GM19455 (cell line): ENCODE measurements at regions not wholly inside any gene's neighbourhood (a gene's known extent, or its start where the extent isn't known, plus 50 kb on each side); places are given as distances from the start of the nearest gene placed in this dataset.
"Not testable (repeated sequence)": the region's sequence is repeated elsewhere in the genome, so short reads cannot be mapped to it uniquely, and the experiment has no call there.

Experiments
- ATAC-seq: cut with Tn5 transposase; IDR thresholded peaks from one replicate; pipeline ENCODE4 v1.9.1; 2021; ENCODE audit not compliant: unreplicated experiment

DNA sequence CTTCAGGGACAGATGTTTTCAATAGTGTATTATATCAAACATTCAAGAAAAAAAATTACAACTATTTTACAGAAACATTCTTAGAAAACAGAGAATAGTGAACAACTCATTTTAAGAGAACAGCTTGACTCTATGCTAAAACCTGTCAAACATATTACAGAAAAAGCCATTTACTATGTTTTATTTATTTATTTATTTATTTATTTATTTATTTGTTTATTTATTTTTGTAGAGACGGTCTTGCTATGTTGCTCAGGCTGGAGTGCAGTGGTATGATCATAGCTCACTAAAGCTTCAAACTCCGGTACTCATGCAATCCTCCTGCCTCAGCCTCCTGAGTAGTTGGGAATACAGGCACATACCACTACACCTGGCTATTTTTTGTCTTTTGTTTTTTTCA, 317.9 kb upstream of the HTR1E start:
- ATAC-seq: no peak

DNA sequence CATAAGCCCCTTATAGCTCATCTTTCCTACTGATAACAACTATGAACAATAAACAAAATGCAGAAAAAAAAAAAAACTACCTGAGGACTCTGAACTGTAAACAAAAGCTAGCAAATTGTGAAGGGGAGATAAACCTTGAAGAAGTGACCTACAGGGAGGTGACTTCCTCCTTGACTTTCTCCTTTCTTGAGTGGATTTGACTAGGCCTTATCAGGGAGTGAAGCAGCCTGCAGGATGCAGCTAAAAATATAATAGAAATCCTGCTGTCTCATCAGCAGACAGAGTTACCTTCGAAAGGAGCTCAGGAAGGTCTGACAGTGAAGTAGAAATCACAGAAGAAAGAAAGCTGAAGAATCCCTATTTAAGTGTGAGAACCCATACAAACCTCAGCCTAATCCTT, 322.0 kb upstream of the HTR1E start:
- ATAC-seq: no peak

DNA sequence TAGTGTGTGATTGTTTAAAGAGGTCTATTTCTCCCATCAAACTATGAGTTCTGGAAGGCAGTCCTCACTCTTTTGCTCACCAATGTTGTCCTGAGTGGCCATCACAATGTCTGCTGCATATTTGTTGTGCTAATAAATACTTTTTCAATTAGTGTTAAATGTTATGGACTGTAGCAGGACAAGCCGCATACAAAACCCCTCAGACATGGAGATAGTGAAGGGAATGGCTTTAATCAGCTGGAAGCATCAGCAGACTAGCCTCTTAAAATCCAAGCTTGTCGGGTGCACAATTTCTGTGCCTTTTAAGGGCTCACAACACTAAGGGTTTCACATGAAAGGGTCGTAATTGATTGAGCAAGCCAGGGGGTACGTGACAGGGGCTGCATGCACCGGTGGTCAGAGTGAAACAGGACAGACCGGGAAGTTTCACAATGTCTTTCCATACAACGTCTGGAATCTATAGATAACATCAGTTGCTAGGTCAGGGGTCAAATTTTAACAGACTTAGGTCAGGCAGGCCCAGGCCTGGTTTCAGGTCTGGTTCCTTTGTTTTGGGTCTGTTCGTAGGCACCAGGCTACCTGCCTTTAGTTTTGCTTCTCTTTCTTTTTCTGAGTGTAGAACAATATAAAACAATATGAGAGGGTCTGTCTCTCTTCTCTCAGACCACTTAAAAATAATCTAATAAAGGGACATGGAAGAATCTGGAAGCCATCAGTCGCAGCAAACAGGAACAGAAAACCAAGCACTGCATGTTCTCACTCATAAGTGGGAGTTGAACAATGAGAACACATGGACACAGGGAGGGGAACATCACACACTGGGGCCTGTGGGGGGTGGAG, 327.6 kb upstream of the HTR1E start:
- no peak for ATAC-seq

DNA sequence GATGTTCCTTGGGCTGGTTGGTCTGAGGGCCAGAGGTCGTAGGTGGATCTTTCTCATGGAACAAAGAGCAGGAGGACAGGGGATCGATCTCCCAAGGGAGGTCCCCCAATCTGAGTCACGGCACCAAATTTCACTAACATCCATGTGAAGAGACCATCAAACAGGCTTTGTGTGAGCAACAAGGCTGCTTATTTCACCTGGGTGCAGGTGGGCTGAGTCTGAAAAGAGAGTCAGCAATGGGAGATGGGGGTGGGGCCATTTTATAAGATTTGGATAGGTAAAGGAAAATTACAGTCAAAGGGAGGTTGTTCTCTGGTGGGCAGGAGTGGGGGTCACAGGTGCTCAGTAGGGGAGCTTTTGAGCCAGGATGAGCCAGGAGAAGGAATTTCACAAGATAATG, 334.0 kb upstream of the HTR1E start:
- not testable (repeated sequence) for ATAC-seq

DNA sequence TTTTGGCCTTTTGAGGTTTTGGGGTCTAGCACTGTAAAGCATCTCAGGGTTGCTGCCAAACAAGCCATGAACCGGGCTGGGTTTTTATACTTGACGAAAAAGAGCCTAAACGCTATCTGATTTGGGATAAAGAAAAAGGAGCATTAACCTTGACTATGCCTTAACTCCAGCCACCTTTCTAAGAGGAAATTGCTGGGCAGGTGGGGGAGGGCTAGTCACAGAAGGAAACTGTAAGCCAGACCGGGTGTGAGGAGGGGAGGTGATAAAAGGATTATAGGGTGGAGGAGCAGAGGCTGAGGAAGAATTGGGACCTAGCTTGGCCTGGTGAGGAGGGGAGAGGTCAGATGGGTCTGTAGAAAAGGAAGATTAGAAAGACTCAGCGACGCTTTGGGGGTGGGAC, 335.2 kb upstream of the HTR1E start:
- not testable (repeated sequence) for ATAC-seq

DNA sequence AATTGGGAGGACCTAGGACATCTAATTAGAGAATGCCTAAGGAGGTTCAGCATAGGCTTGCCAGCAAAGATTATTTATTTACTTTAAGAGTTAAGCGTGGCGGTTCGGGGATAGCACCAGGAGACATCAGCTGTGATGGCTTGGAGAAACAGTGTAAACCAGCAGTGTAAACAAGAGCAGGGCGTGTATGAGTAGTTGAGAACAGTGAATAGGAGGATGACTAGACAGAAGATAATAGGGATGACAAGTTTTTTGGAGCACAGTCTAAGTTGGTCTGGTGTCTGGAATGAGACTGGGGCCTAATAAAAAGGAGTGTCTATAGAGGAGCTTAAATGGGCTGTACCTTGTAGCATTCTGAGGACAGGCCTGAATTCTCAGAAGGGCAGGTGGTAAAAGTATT, 338.4 kb upstream of the HTR1E start:
- ATAC-seq: not testable (repeated sequence)

DNA sequence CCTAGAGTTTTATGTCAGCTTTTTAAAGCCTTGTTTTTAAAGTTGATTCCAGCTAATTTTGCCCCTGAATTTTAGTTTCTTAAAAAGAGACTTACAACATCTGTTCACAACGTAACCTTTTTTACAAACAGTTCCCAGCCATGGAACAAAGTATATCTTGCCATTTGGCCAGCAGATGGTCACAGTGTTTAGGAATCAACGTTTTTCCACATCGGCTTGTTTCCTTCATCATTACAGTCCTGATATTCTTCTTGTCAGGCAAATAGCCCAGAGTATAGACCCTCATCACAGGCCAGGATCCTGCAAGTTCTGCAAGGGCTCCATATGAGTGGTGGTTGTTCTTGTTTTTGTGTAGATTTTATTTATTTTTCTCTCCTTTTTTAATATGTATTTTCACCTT, 341.7 kb upstream of the HTR1E start:
- no peak for ATAC-seq

DNA sequence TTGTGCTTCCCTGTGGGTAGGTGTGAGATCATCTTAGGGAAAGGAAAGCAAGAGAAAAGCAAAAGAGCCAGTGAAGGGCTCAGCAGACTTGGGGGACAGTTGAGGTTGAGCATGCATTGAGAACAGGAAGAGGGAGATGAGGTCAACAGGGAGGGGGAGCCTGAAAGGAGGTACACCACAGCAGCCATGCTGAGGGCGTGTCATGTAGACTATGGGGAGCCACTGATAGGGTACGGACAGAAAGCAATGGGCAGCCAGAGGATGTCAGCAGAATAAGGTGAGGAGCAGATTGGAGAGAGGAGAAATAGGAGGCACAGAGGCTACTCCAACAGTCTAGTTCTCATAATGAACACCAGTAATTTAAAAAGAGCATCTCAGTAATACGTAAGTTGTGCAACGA, 351.1 kb upstream of the HTR1E start:
- ATAC-seq: no peak

DNA sequence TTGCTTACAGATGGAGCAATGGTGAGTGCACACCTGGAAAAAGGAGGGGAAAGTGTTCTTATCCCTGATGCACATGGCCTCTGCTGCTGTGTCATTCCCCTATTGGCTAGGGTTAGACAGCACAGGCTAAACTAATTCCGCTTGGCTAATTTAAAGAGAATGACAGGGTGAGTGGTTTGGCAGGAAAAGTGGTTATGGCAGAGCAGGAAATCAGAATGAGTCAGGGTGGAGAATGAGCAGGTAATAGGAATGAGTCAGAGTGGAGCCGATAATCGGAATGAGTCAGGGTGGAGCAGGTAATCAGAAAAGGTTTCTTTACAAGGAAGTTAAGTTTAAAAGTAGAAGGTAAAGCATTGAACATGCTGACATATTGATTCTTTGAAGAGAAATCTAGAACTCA, 355.5 kb upstream of the HTR1E start:
- ATAC-seq: no peak

DNA sequence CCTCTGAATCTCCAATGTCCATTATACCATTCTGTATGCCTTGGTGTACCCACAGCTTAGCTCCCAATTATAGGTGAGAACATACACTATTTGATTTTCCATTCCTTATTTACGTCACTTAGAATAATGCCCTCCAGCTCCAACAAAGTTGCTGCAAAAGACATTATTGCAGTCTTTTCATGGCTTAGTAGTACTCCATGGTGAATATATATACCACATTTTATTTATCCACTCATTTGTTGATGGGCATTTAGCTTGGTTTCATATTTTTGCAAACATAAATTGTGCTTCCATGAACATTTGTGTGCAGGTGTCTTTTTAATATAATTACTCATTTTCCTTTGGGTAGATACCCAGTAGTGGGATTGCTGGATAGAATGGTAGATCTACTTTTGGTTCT, 374.1 kb upstream of the HTR1E start:
- no peak for ATAC-seq

DNA sequence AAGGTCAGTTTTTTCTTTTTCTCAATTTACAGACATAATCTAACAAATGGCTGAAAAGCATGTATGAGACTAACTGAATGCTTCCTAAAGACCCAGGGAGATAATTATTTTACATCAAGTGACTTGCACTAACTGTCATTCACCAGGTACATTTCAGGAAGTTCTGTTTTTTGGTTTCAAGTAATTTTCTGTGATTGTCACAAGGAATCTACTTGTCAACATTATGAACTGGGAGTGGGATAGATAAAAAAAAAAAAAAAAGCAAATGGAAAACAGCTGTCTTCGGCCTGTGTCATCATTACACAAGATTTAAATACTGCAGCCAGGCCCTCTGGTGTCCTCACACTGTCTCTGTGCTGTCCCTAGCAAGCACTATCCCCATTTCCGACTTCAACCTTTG, 379.0 kb upstream of the HTR1E start:
- no peak for ATAC-seq

DNA sequence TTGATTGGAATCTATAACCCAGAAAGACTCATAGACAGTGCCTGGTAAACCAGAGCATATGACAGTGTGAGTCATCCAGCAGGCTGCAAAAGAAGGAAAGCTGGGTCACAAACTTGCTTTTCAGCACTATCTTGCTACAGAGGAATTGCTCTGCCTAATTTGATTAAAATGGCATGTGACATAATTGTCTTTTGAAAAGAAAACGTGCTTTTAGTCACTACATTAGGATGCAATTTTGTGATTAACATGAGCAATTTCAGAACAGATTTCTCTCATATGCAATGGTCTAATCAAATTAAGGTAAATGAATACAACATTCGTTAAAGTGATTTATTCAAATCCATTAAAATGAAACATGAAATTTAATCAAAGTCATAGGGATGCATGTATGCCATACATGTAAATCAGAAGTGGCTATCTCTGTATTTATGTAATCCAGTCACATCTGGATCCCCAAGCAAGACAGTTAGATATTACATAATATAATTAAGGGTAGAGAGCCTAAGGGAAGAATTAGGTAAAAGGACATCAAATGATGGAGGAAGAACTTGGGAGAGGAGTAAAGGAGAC, 400.0 kb upstream of the HTR1E start:
- ATAC-seq: no peak

DNA sequence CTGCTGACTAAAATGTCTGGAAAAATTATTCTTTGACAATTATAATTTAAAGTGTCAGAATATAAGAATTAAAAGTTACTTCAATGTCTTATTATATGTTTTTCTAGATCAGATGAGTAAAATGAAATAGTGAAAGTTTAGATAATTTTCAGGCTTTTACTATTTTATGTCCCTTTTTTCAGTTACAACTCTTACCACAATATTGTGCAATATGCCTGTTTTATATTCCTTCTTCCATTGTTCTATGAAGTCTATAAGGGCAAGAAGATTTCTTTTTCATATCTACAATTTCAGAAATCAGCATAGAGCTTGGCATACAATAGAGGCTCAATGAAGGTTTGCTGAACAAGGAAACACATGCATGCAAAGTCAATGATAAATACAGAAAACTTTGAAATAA, 401.2 kb upstream of the HTR1E start:
- no peak for ATAC-seq

DNA sequence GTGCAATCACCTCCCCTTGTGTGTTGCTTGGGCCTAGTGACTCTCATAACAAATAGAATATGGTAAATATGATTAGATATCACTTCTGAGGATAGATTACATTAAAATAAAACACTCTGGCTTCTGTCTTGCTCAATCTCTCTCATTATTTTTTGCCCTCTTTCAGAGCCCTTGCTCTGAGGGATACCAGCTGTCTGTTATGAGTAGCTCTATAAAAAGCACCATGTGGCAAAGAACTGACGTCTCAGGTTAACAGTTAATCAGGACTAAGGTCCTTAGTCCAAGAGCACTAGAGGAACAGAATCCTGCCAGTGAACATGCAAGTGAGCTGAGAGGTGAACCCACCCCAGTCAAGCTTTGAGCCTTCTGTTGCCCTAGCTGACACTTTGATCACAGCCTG, 402.2 kb upstream of the HTR1E start:
- ATAC-seq: no peak

DNA sequence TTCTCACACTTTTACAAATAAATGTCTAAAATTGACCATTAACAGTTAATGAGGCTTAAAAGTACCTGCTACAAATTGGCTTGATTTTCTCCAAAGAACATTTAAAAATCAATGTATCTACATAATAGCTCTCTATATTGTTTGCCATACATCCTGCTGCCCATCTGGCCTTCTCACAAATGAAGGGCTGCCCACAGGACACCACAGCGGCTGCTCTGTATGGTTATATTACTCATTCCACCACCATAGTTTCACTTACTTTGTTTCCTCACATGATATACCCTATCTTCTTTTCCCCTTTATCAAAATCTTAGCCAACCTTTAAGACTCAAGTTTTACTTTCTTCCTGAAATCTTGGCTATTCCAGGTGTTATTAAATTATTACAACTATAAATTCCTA, 407.7 kb upstream of the HTR1E start:
- ATAC-seq: no peak

DNA sequence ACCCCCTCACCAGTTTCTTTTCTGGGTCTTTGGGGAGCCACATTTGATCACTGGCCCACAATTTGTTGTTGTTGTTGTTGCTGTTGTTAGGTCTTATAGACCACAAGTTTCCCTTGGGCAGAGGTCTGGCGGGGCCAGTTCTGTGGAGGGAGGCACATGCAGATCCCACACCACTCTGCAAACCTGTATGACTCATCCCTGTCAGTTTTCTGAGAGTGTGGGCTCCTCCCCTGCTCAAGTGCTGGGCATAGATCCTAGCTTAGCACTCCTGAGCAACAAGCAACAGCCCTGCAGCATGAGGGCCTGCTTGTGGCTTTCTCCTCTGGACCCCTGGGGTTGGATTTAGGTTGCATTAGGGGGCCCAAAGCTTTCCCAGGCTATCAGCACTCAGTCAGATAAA, 411.1 kb upstream of the HTR1E start:
- no peak for ATAC-seq

DNA sequence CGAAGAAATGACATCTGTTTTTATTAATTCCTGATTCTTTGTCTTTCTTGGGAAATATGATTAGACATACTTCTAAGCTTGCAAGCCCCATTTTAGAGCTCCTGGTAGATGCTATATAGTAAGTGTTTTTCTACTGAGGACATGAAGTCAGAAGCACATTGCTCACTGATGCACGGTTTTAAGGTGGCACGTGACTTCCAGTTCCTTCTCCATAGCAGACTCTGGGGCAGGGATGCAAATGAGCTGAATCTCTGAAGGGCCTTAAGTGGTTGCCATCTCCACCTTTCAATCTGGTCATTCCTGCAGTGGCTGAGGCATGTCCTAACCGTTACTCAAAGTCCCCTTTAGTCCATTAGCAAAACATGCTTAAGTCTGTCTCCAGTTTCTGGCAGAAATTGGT, 421.2 kb upstream of the HTR1E start:
- ATAC-seq: no peak

DNA sequence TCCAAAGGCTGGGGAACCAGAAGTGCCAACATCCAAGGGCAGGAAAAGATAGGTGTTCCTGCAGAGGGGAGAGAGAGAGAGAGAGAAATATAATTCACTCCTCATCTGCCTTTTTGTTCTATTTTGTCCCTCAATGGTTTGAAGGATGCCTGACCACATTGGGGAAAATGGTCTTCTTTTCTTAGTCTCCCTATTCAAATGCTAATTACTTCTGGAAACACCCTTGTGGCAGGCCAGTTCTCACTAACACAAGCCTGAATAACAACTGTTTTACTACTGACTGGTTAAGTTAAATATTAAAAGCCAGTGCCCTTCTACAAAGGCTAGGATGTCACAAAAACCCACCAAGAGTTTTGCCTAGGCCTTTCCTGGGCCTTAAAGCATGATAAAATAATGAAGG, 425.4 kb upstream of the HTR1E start:
- ATAC-seq: no peak

DNA sequence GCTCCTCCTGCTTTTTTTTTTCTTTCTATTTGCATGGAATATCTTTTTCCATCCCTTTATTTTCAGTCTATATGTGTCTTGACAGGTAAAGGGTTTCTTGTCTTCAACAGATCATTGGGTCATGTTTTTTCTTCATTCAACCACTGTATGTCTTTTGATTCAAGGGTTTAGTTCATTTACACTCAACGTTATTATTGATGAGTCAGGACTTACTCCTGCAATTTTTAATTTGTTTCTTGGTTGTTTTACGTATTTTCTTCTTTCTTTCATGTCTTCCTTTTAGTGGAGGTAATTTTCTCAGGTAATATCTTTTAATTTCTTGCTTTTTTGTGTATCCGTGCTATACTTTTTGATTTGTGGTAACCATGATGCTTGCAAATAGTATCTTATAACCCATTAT, 429.1 kb upstream of the HTR1E start:
- ATAC-seq: no peak

DNA sequence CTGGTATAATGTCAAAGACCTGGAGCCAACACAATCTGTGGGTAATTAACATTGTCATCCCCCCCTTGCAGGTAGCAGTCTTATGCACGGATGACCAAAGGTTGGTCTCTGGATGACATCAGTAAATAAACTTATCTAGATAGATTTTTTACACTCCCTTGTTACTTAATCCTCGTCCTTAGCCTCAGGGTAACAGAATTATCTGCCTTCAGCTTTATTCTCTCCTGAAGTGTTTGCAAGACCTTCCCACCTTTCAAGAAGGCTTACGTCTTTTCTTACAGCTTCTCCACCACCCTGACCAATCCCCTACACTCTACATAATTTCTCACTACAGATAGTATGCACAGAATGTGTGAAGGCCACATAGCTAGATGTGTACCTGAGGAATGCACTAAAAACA, 434.8 kb upstream of the HTR1E start:
- ATAC-seq: no peak

DNA sequence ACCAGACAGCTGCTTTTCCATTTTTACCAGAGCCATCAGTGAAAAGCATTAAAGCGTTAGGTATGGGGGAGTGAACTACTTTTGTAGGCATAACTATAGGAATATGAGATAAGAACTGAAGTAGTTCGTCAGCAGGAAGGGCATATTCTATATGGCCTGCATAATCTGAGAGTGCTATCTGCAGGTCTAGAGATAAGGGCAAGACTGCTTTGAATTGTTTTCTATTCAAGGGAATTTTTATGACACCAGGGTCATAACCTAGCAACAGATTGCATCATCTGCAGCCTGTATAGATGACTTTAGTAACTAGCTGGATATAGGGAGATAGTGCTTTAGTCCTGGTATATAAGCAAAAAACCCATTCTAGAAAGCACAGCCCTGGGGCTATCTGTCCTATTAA, 437.3 kb upstream of the HTR1E start:
- no peak for ATAC-seq

DNA sequence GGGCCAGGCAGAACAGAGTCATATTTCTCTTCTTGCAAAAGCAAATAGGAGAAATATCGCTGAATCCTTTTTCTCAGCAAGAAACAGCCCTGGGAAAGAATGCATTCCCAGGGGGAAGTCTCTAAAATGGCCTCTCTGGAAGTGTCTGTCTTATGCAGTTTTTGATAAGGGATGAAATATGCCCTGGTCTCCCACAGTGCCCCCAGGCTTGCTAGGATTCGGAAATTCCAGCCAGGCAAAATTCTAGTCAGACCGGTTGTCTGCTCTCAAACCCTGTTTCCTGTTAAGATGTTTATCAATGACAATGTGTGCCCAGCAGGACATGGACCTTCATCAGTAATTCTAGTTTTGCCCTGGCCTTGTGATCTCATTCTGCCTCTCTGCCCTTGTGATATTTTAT, 448.3 kb upstream of the HTR1E start:
- not testable (repeated sequence) for ATAC-seq

DNA sequence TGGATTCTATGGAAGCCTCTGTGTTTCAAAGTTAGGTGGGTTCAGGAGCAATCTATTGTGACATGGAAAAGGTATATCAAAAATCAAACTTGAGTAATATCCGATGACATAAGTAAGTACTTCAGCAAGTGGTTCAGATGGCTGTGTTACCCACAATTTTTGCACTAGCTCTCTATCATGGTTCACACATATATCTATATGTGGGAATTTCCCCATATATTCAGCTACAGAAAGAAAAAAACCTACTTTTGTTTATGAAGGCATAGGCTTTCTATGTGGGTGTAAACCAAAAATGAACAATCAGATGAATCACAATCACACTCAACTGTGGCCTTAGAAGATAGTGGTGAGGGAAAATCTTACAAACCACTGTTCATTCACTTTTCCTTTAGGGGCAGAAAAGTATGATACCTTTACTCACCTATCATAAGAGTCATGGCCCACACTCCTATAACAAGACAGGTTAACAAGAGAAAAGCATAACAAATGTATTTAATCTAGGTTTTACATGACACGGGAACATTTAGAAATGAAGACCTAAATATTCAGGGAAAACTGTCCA, 449.6 kb upstream of the HTR1E start:
- no peak for ATAC-seq
